GM13977 (cell line): ENCODE measurements at regions not wholly inside any gene's neighbourhood (a gene's known extent, or its start where the extent isn't known, plus 50 kb on each side); places are given as distances from the start of the nearest gene placed in this dataset.
A peak's percentile ranks its signal among the peaks of the same experiment; 100 is the strongest.

ENCODE experiments used
- DNase-seq: peaks from one replicate; pipeline ENCODE4 v3.0.0; 2012; ENCODE audit warnings: low spot score
- CTCF ChIP-seq: IDR thresholded peaks from 2 replicates; pipeline ENCODE4 v1.5.1; 2012; ENCODE audit warnings: mild to moderate bottlenecking, control low read depth; ENCODE audit not compliant: insufficient read depth; ENCODE audit errors: extremely low read depth, missing control alignments
- in situ Hi-C: fragments of 300-500 bp; cut with MboI; formaldehyde crosslinking; loops from one replicate; pipeline ENCODE4 v1.12.0; 2022; ENCODE audit warnings: low sequenced_read_pairs, low pct_unique_long_range_greater_than_20kb, mixed read lengths, inconsistent platforms; ENCODE audit not compliant: unreplicated experiment

GRCh38 chr5:145105384-145105783 lies 729.8 kb downstream of the PRELID2 start:
- TF ChIP-seq CTCF, result no peak
- in situ Hi-C loops, result no loop called here
- no peak for DNase-seq

- no peak for TF ChIP-seq CTCF
- in situ Hi-C loops, result no loop called here
- no peak for DNase-seq
Observed at GRCh38 chr5:145104106-145104505, 731.0 kb downstream of the PRELID2 start.

- peak; percentile 51 for TF ChIP-seq CTCF
- no peak for DNase-seq
Observed at GRCh38 chr5:145101246-145101645, 733.9 kb downstream of the PRELID2 start.

GRCh38 chr5:145090115-145090514 lies 745.0 kb downstream of the PRELID2 start:
- in situ Hi-C loops, result no loop called here
- no peak for TF ChIP-seq CTCF
- DNase-seq, result no peak

More at GRCh38 chr5:145101246-145101645, 733.9 kb downstream of the PRELID2 start:
- in situ Hi-C loops, result no loop called here

GRCh38 chr5:145084834-145085233 lies 750.3 kb downstream of the PRELID2 start:
- in situ Hi-C loops, result no loop called here

GRCh38 chr5:145077028-145077427 lies 758.1 kb downstream of the PRELID2 start:
- TF ChIP-seq CTCF, result no peak
- in situ Hi-C loops, result no loop called here
- no peak for DNase-seq

More at GRCh38 chr5:145084834-145085233, 750.3 kb downstream of the PRELID2 start:
- no peak for DNase-seq
- no peak for TF ChIP-seq CTCF

GRCh38 chr5:145076040-145076439 lies 759.1 kb downstream of the PRELID2 start:
- no peak for TF ChIP-seq CTCF
- in situ Hi-C loops, result no loop called here

More at GRCh38 chr5:145076040-145076439, 759.1 kb downstream of the PRELID2 start:
- DNase-seq, result no peak
